Gastrocnemius medialis (tissue), 4 donors: ENCODE measurements at regions not wholly inside any gene's neighbourhood (a gene's known extent, or its start where the extent isn't known, plus 50 kb on each side); places are given as distances from the start of the nearest gene placed in this dataset.

Experiments
- POLR2A ChIP-seq, 2 donors: fragments of 450-650 bp; IDR thresholded peaks; one replicate each; pipeline ENCODE4 v1.6.1; 2017; ENCODE audit warnings: antibody characterized with exemption in 2 of 2, mild to moderate bottlenecking in 2 of 2, moderate library complexity in 2 of 2
- TF ChIP-seq, protein P1 (sequence below), 5 experiments: fragments of 450-650 bp in 3 of 5; fragments of 200-600 bp in 2 of 5; sonication (generic) in 2 of 5; IDR thresholded peaks in 4 of 5; conservative IDR thresholded peaks in 1 of 5; 1 replicate in 4 of 5; 2 replicates in 1 of 5; pipeline ENCODE4 v1.5.1; 2016 to 2019; ENCODE audit warnings: antibody characterized with exemption in 5 of 5, mild to moderate bottlenecking in 3 of 5, moderate library complexity in 3 of 5

DNA sequence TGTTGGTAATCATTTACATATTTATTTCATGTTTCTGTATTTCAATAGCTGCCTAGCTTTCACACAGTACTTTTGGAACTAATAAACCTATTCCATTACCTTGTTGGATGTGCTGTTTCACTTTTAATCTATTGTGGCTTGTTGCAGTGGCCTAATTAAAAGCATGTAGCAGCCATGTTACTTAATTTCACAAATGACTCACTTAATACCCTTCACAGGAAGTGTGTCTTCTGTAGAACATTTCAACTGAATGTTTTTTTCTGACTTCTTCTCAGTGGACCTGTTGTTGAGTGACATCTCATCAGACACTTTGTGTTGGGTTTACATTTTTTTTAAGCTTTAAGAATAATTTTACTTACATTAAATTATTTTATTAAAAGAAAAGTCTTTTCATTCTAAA, 260.5 kb upstream of the THUMPD2 start:
- TF ChIP-seq, protein P1, sequence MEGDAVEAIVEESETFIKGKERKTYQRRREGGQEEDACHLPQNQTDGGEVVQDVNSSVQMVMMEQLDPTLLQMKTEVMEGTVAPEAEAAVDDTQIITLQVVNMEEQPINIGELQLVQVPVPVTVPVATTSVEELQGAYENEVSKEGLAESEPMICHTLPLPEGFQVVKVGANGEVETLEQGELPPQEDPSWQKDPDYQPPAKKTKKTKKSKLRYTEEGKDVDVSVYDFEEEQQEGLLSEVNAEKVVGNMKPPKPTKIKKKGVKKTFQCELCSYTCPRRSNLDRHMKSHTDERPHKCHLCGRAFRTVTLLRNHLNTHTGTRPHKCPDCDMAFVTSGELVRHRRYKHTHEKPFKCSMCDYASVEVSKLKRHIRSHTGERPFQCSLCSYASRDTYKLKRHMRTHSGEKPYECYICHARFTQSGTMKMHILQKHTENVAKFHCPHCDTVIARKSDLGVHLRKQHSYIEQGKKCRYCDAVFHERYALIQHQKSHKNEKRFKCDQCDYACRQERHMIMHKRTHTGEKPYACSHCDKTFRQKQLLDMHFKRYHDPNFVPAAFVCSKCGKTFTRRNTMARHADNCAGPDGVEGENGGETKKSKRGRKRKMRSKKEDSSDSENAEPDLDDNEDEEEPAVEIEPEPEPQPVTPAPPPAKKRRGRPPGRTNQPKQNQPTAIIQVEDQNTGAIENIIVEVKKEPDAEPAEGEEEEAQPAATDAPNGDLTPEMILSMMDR (IDR thresholded peaks at IDR 0.05 in 4 of 5, conservative IDR thresholded peaks at IDR 0.05 in 1 of 5) = no peak
- no peak for TF ChIP-seq POLR2A (IDR thresholded peaks at IDR 0.05)
